LNCAP (cell line): ENCODE measurements at regions not wholly inside any gene's neighbourhood (a gene's known extent, or its start where the extent isn't known, plus 50 kb on each side); places are given as distances from the start of the nearest gene placed in this dataset.

Source experiments
- CTCF ChIP-seq: fragments of 450-650 bp; IDR thresholded peaks from 2 replicates; pipeline ENCODE4 v1.5.1; 2017; ENCODE audit warnings: mild to moderate bottlenecking

GRCh38 chr12:87317302-87317701 lies 711.9 kb downstream of the C12orf50 start:
- no peak for TF ChIP-seq CTCF

DNA sequence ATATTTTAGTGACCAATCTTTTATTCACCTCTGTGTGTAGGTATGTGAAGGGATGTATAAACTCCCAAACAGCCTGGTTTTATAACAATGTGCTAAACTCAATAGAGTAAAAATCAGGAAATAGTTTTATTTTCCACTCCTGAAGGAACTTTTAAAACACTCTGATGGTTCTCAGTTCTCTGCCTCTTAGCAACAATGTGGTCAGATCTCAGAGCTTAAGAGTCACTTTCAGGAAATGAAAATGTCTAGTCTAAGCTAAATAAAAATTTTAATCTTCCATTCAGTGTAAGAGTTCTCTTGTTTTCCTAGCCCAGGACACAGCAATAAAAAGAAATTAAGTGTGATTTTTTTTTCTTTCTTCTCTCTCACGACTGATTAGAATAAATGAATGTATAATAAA lies 718.0 kb downstream of the C12orf50 start:
- no peak for TF ChIP-seq CTCF

DNA sequence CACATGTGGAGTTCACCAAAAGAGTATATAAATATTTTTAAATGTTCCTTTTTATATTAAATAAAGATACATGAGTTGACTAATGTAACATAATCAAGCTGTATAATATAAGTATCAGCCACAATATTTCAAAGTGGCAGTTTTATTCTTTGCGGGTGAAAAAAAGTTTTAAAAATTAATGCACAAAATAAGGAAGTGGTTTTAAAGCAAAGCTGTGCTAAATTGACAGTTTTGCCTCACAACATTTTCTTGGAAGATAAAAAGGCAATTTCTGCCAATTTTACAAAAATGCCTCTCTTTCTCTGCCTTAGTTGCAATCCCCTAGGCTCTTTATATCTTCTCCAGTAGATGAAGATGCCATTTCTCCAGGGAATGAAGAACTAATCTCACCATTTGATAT lies 719.1 kb downstream of the C12orf50 start:
- TF ChIP-seq CTCF = no peak

DNA sequence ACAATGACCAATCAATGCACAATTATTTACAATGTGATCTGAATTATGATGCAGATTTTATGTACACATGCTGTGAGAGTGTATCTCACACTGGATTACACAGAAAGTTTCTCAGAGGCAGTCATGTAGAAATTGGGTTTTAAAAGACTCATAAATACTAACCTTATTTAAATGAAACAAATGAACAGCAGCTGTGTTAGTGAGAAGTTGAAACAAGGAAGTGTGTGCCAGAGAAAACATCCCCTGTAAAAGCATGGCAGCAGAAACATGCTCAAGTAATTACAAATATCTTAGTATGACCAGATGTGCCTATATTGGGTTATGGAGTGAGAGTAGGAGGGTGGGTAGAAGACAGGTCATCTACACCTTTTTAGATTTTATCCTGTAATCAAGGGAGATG lies 723.7 kb downstream of the C12orf50 start:
- TF ChIP-seq CTCF = no peak

DNA sequence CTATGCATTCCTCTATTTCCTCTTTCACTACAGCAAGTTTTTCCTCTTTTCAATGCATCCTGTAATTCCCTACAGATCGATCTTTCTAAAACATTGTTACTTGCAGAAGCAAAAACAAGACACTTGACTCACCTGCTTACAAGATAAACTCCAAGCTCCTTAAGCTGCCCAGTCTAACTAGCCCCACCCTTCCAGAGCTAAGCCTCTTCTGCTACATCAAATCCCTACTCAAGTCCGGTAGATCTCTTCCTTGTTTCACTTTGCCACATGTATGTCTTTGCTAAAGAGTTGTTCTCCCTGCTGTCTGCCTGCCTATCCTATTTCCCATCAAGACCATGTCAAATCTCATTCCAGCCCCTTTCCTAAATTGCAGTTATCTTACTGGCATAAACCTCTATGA lies 724.8 kb downstream of the C12orf50 start:
- no peak for TF ChIP-seq CTCF

DNA sequence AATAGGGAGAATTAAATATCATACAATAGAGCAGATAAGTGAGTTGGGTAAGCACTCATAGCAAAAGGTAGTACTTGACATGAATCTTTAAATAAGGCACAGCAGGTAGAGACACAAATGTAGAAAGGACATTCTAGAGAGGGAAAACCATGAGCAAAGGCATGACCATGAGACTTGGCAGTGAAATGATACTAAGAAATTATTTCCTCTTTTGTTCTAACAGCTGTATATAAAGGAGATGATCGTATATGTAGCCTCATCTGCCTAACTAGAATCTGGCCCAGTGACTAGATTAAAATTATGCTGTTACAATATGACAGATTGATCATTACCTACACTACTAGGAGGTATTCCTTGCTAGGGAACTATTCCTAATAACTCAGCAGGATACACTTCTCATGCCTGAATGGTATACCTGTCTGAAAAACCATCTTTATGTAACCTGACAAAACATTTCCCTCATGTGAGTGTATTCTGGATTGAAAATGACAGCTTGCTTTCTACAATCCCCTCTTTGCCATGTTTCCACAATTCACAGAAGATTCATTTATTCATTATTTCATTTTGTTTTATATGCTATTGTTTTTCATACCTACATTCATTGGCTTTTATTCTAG lies 725.7 kb downstream of the C12orf50 start:
- no peak for TF ChIP-seq CTCF

DNA sequence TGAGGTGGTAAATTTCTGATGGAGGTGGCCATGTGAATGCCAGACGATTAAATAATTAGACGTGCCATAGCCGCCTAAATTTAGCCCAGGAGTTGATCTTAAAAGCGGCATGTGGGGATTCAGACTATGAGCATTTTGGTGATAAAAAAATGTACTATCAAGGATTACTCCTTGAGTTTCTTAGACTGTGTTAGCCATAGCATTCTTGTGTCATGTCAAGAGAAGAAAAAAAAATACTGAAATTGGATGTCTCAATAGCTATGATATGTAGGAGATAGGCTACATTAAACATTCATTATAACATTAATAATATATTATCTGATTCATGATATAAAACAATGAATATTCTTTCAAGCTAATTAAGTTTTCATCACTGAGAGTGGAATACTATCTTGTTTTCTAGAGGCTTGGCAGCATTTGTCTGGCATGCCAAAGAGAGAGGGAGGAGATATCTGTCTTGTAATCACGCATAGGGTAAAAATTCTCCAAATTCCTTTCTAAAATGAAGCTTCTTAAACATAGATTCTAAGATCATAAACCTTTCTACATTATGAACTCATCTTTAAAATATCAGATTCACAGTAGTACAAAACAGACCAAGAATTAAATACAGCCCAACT lies 727.0 kb downstream of the C12orf50 start:
- TF ChIP-seq CTCF = no peak

DNA sequence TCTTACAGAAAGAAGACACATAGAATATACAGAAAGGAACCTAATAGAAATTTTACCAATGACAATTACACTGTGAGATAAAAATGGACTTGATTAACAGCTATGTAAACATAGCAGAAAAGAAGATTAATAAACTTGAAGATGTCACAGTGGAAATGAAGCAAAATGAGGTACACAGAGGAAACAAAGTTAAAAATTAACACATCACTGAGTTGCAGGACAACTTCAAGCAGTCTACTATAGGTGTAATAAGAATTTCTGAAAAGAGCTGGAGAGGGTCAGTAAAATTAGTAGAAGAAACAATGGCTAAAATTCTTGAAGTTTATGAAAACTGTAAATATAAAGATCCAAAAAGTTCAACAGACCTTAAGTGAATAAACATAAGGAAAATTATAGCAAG lies 738.7 kb downstream of the C12orf50 start:
- TF ChIP-seq CTCF = no peak
